ENCODE measurements at regions not wholly inside any gene's neighbourhood (a gene's known extent, or its start where the extent isn't known, plus 50 kb on each side); places are given as distances from the start of the nearest gene placed in this dataset.
"Not testable (repeated sequence)": the region's sequence is repeated elsewhere in the genome, so short reads cannot be mapped to it uniquely, and the experiment has no call there.

- no peak for DNase-seq
Observed at GRCh38 chr3:162353414-162353813, 856.8 kb downstream of the OTOL1 start.

- DNase-seq = no peak
Observed at GRCh38 chr3:162354356-162354755, 857.7 kb downstream of the OTOL1 start.

GRCh38 chr3:162365066-162365719 is 868.6 kb downstream of the OTOL1 start:
- no peak for DNase-seq

- no peak for DNase-seq
Observed at GRCh38 chr3:162366166-162366766, 869.7 kb downstream of the OTOL1 start.

GRCh38 chr3:162367429-162368260 is 871.0 kb downstream of the OTOL1 start:
- DNase-seq = no peak

GRCh38 chr3:162368417-162368816 is 871.8 kb downstream of the OTOL1 start:
- no peak for DNase-seq

GRCh38 chr3:162369306-162369705 is 872.7 kb downstream of the OTOL1 start:
- no peak for DNase-seq

- no peak for DNase-seq
Observed at GRCh38 chr3:162370141-162370540, 873.5 kb downstream of the OTOL1 start.

- no peak for DNase-seq
Observed at GRCh38 chr3:162376761-162377160, 880.2 kb downstream of the OTOL1 start.

GRCh38 chr3:162377608-162378007 is 881.0 kb downstream of the OTOL1 start:
- no peak for DNase-seq

GRCh38 chr3:162385387-162385786 is 888.8 kb downstream of the OTOL1 start:
- DNase-seq = no peak

GRCh38 chr3:162390891-162391290 is 894.3 kb downstream of the OTOL1 start:
- DNase-seq = no peak

- no peak for DNase-seq
Observed at GRCh38 chr3:162391301-162391700, 894.7 kb downstream of the OTOL1 start.

- no peak for DNase-seq
Observed at GRCh38 chr3:162395496-162395895, 898.9 kb downstream of the OTOL1 start.

GRCh38 chr3:162398554-162398953 is 901.9 kb downstream of the OTOL1 start:
- DNase-seq = no peak

- DNase-seq = no peak
Observed at GRCh38 chr3:162400697-162401096, 904.1 kb downstream of the OTOL1 start.

- DNase-seq = not testable (repeated sequence)
Observed at GRCh38 chr3:162411556-162411955, 914.9 kb downstream of the OTOL1 start.

- no peak for DNase-seq
Observed at GRCh38 chr3:162421721-162422120, 925.1 kb downstream of the OTOL1 start.

GRCh38 chr3:162428192-162428591 is 931.6 kb downstream of the OTOL1 start:
- DNase-seq = no peak

- DNase-seq = no peak
Observed at GRCh38 chr3:162435750-162436149, 939.1 kb downstream of the OTOL1 start.

GRCh38 chr3:162436826-162437225 is 940.2 kb downstream of the OTOL1 start:
- no peak for DNase-seq

GRCh38 chr3:162437480-162437879 is 940.9 kb downstream of the OTOL1 start:
- DNase-seq = no peak

- DNase-seq = no peak
Observed at GRCh38 chr3:162441716-162442115, 945.1 kb downstream of the OTOL1 start.

- DNase-seq = no peak
Observed at GRCh38 chr3:162443376-162443775, 946.8 kb downstream of the OTOL1 start.

All from stimulated activated naive CD4-positive, alpha-beta T cell (primary cell).